NOMO-1 treated with dmso at 0.1 percent for 144 hours (cell line): ENCODE measurements at regions not wholly inside any gene's neighbourhood (a gene's known extent, or its start where the extent isn't known, plus 50 kb on each side); places are given as distances from the start of the nearest gene placed in this dataset.
A peak's percentile ranks its signal among the peaks of the same experiment; 100 is the strongest.
"Not testable (repeated sequence)": the region's sequence is repeated elsewhere in the genome, so short reads cannot be mapped to it uniquely, and the experiment has no call there.

ENCODE experiments used
- DNase-seq: peaks from one replicate; lab custom pipeline; 2025; ENCODE audit not compliant: unreplicated experiment; lab: John Stamatoyannopoulos, UW

- no peak for DNase-seq
These were observed 499.0 kb upstream of the SEMA3D start for GRCh38 chr7:85685901-85686300.

- no peak for DNase-seq
These were observed 496.2 kb upstream of the SEMA3D start for GRCh38 chr7:85682833-85683620.

- DNase-seq: no peak
These were observed 494.4 kb upstream of the SEMA3D start for GRCh38 chr7:85681241-85681640.

- DNase-seq: not testable (repeated sequence)
These were observed 488.2 kb upstream of the SEMA3D start for GRCh38 chr7:85675093-85675492.

- no peak for DNase-seq
These were observed 487.0 kb upstream of the SEMA3D start for GRCh38 chr7:85673876-85674275.

- no peak for DNase-seq
These were observed 482.4 kb upstream of the SEMA3D start for GRCh38 chr7:85669225-85669624.

GRCh38 chr7:85664341-85664740, 477.5 kb upstream of the SEMA3D start:
- no peak for DNase-seq

GRCh38 chr7:85659364-85659763, 472.5 kb upstream of the SEMA3D start:
- DNase-seq: no peak

GRCh38 chr7:85655252-85655651, 468.4 kb upstream of the SEMA3D start:
- no peak for DNase-seq

- no peak for DNase-seq
These were observed 457.4 kb upstream of the SEMA3D start for GRCh38 chr7:85644272-85644671.

- DNase-seq: no peak
These were observed 454.5 kb upstream of the SEMA3D start for GRCh38 chr7:85641331-85641730.

GRCh38 chr7:85638394-85638793, 451.5 kb upstream of the SEMA3D start:
- DNase-seq: no peak

- no peak for DNase-seq
These were observed 448.1 kb upstream of the SEMA3D start for GRCh38 chr7:85634951-85635350.

- peak; percentile 22 for DNase-seq
These were observed 444.2 kb upstream of the SEMA3D start for GRCh38 chr7:85630904-85631600.

- no peak for DNase-seq
These were observed 441.1 kb upstream of the SEMA3D start for GRCh38 chr7:85627791-85628586.

- DNase-seq: no peak
These were observed 435.2 kb upstream of the SEMA3D start for GRCh38 chr7:85622059-85622458.

GRCh38 chr7:85620936-85621685, 434.3 kb upstream of the SEMA3D start:
- DNase-seq: peak; percentile 85

- DNase-seq: no peak
These were observed 432.4 kb upstream of the SEMA3D start for GRCh38 chr7:85619236-85619635.

GRCh38 chr7:85614684-85615083, 427.8 kb upstream of the SEMA3D start:
- DNase-seq: no peak

- no peak for DNase-seq
These were observed 425.7 kb upstream of the SEMA3D start for GRCh38 chr7:85612514-85612913.

- DNase-seq: no peak
These were observed 421.9 kb upstream of the SEMA3D start for GRCh38 chr7:85608804-85609203.
